ENCODE measurements at regions not wholly inside any gene's neighbourhood (a gene's known extent, or its start where the extent isn't known, plus 50 kb on each side); places are given as distances from the start of the nearest gene placed in this dataset.

- TF ChIP-seq, protein P1, sequence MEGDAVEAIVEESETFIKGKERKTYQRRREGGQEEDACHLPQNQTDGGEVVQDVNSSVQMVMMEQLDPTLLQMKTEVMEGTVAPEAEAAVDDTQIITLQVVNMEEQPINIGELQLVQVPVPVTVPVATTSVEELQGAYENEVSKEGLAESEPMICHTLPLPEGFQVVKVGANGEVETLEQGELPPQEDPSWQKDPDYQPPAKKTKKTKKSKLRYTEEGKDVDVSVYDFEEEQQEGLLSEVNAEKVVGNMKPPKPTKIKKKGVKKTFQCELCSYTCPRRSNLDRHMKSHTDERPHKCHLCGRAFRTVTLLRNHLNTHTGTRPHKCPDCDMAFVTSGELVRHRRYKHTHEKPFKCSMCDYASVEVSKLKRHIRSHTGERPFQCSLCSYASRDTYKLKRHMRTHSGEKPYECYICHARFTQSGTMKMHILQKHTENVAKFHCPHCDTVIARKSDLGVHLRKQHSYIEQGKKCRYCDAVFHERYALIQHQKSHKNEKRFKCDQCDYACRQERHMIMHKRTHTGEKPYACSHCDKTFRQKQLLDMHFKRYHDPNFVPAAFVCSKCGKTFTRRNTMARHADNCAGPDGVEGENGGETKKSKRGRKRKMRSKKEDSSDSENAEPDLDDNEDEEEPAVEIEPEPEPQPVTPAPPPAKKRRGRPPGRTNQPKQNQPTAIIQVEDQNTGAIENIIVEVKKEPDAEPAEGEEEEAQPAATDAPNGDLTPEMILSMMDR (IDR thresholded peaks at IDR 0.05) = no peak
- TF ChIP-seq YY1 (IDR thresholded peaks at IDR 0.05; ENCODE audit: low read depth) (no peak), POLR2AphosphoS5 (IDR thresholded peaks at IDR 0.05; ENCODE audit: low read depth, low read length) (no peak), EP300 (IDR thresholded peaks at IDR 0.05; ENCODE audit: borderline replicate concordance in 1 of 2, low read depth in 1 of 2, low read length in 1 of 2) (no peak), MEF2A (IDR thresholded peaks at IDR 0.05; ENCODE audit: borderline replicate concordance, low read depth) (no peak), EZH2phosphoT487 (IDR thresholded peaks at IDR 0.05; ENCODE audit: borderline replicate concordance, low read depth) (no peak)
Observed at GRCh38 chr7:131627735-131628190, 71.3 kb upstream of the PODXL start.

All from SK-N-SH (cell line).